K562 (cell line): ENCODE measurements at regions not wholly inside any gene's neighbourhood (a gene's known extent, or its start where the extent isn't known, plus 50 kb on each side); places are given as distances from the start of the nearest gene placed in this dataset.
A peak's percentile ranks its signal among the peaks of the same experiment; 100 is the strongest.

Experiments
- CBX1 ChIP-seq: sonication (generic); IDR thresholded peaks from 2 replicates; pipeline ENCODE4 v1.6.1; 2016; ENCODE audit warnings: antibody characterized with exemption, low read depth, mild to moderate bottlenecking
- CEBPB ChIP-seq: fragments of 450-650 bp; IDR thresholded peaks from 2 replicates; pipeline ENCODE4 v1.6.1; 2016; ENCODE audit warnings: missing genetic modification characterization, missing compliant biosample characterization
- CHD1 ChIP-seq: fragments of 200-600 bp; sonication (generic); IDR thresholded peaks from one replicate; pipeline ENCODE4 v1.6.1; 2012; ENCODE audit warnings: mild to moderate bottlenecking, moderate library complexity, low read length, inconsistent platforms
- E2F4 ChIP-seq: sonication (generic); formaldehyde crosslinking; IDR thresholded peaks from 2 replicates; pipeline ENCODE4 v1.8.0; 2022; ENCODE audit warnings: mild to moderate bottlenecking, low read depth, missing genetic modification reagents
- ETV1 ChIP-seq: fragments of 450-650 bp; conservative IDR thresholded peaks from 2 replicates; pipeline ENCODE4 v1.6.1; 2016; ENCODE audit warnings: missing genetic modification characterization, control low read depth, low read depth, missing compliant biosample characterization
- GTF2E2 ChIP-seq: fragments of 200-800 bp; sonication (Bioruptor generic); IDR thresholded peaks from 2 replicates; pipeline ENCODE4 v1.6.1; 2016; ENCODE audit warnings: missing genetic modification characterization, missing compliant biosample characterization
- ILF3 ChIP-seq: fragments of 450-650 bp; IDR thresholded peaks from 2 replicates; pipeline ENCODE4 v1.6.1; 2018; ENCODE audit warnings: antibody characterized with exemption, mild to moderate bottlenecking, moderate library complexity, borderline replicate concordance
- NCOA2 ChIP-seq, 2 experiments: fragments of 450-650 bp; IDR thresholded peaks; 2 replicates each; pipeline ENCODE4 v1.6.1; 2018; ENCODE audit warnings: mild to moderate bottlenecking in 2 of 2, moderate library complexity in 1 of 2; ENCODE audit not compliant: partially characterized antibody in 2 of 2
- NFYB ChIP-seq: IDR thresholded peaks from 2 replicates; pipeline ENCODE4 v1.6.1; 2011; ENCODE audit warnings: mild to moderate bottlenecking, moderate library complexity; ENCODE audit not compliant: insufficient read length; ENCODE audit errors: extremely low read depth
- RBM25 ChIP-seq: fragments of 200-400 bp; formaldehyde crosslinking; IDR thresholded peaks from 2 replicates; pipeline ENCODE4 v1.6.1; 2018; ENCODE audit warnings: low read length, low read depth, moderate library complexity; ENCODE audit not compliant: severe bottlenecking
- RNF2 ChIP-seq: sonication (generic); IDR thresholded peaks from 2 replicates; pipeline ENCODE4 v1.6.1; 2016
- ZBTB26 ChIP-seq: fragments of 450-650 bp; formaldehyde crosslinking; IDR thresholded peaks from 2 replicates; pipeline ENCODE4 v1.4.0; 2022; ENCODE audit warnings: missing genetic modification characterization
- ZNF395 ChIP-seq: fragments of 200-800 bp; sonication (Bioruptor generic); IDR thresholded peaks from 2 replicates; pipeline ENCODE4 v1.6.1; 2017; ENCODE audit warnings: missing genetic modification characterization, missing compliant biosample characterization
- ZNF717 ChIP-seq: fragments of 250-450 bp; sonication (Bioruptor Pico); IDR thresholded peaks from 2 replicates; pipeline ENCODE4 v1.5.0; 2021
- ZNF79 ChIP-seq: fragments of 250-450 bp; sonication (Bioruptor Pico); IDR thresholded peaks from 2 replicates; pipeline ENCODE4 v1.4.0; 2020; ENCODE audit warnings: low read depth, mild to moderate bottlenecking, moderate library complexity
- ZZZ3 ChIP-seq: fragments of 450-650 bp; IDR thresholded peaks from 2 replicates; pipeline ENCODE4 v1.6.1; 2016; ENCODE audit warnings: antibody characterized with exemption, mild to moderate bottlenecking, moderate library complexity
- TF ChIP-seq, protein P1 (sequence below): fragments of 250-450 bp; sonication (Bioruptor Pico); IDR thresholded peaks from 2 replicates; pipeline ENCODE4 v1.8.0; 2022; ENCODE audit warnings: inconsistent platforms, mild to moderate bottlenecking, moderate library complexity, borderline replicate concordance

- TF ChIP-seq E2F4 (CRISPR knock-in tag) (0 out of 2 replicates have a peak, but pooled peaks have one; percentile 6), ZNF79 (CRISPR knock-in tag) (no peak), RBM25 (no peak), NFYB (peak; percentile 27), CBX1 (peak; percentile 79; the same call in 1 of the 2 replicates), ZBTB26 (CRISPR knock-in tag) (no peak), ZNF717 (CRISPR knock-in tag) (no peak), RNF2 (peak; percentile 52; the same call in 1 of the 2 replicates), ZZZ3 (no peak), NCOA2 (IDR thresholded peaks at IDR 0.05; ENCODE audit: partially characterized antibody in 2 of 2) (no peak), ILF3 (no peak; the same call in 1 of the 2 replicates), CEBPB (tag) (no peak), ZNF395 (CRISPR knock-in tag) (no peak), ETV1 (tag) (peak; percentile 87), GTF2E2 (tag) (peak; percentile 83; the same call in 1 of the 2 replicates), CHD1 (no peak)
- TF ChIP-seq, protein P1, sequence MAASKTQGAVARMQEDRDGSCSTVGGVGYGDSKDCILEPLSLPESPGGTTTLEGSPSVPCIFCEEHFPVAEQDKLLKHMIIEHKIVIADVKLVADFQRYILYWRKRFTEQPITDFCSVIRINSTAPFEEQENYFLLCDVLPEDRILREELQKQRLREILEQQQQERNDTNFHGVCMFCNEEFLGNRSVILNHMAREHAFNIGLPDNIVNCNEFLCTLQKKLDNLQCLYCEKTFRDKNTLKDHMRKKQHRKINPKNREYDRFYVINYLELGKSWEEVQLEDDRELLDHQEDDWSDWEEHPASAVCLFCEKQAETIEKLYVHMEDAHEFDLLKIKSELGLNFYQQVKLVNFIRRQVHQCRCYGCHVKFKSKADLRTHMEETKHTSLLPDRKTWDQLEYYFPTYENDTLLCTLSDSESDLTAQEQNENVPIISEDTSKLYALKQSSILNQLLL (CRISPR knock-in tag), result no peak
Measured at GRCh38 chr13:50123862-50124535, 108.8 kb downstream of the KCNRG start (continued).
